ENCODE measurements at regions not wholly inside any gene's neighbourhood (a gene's known extent, or its start where the extent isn't known, plus 50 kb on each side); places are given as distances from the start of the nearest gene placed in this dataset.

DNA sequence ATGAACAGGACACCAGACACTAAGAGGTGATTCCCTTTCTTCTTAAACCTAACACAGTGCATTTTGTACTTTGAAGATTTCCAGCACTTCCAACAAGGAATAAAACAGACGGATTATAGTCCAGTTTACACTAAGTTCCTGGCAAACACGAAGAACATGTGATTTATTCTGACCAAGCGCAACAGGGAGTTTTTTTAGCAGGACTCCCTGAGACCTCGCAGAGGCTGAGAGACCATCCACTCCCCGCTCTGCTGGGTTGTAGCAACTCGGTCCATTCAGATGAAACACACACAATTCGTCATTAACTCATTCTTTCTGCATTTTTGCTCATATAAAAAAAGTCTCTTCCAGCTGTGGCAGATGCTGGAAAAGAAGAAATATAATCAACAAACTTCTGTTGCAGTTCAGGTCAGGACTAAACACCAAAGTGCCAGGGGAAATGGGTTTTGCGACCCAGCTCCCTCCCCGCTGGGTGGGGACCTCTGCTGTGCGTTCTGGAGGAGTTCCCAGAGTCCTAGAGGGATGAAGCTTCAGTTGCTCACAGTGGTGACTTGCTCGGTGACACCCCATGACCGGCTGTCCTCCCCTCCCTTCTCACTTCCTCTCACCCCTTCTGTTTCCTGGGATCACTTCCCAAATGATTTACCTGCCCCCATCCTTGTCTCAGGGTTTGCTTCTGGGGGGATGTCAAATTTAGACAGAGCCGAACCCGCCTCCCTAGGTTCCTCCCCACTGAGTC lies 52.5 kb downstream of the KCNF1 start:
- DNase-seq = no peak

DNA sequence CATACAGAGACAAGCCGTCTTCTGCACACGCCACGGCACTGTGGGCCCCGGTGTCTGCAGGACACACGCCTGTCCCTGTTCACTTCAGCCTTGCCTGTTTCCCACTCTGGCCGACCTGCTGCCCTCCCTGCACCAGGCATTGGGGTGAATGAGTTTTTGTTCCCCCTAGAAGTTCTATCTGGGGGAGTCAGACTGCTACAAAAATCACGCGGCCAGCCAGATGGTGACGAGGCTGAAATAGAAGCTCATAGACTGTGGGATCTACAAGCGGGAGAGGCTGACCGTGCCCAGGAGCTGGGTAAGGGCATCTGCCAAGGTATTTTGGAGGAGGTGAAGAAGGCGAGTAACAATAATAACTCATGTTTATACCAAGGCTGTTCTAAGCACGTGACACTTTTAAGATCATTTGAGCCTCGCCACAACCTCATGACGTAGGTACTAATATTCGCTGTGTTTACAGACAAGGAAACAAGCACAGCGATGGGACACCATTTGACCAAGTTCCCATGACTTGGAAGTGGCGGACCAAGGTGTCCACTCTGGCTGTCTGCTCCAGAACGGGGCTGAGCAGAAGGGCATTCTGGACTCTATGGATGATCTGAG lies 53.6 kb downstream of the KCNF1 start:
- no peak for DNase-seq

GRCh38 chr2:10966056-10966455 lies 54.3 kb downstream of the KCNF1 start:
- no peak for DNase-seq

DNA sequence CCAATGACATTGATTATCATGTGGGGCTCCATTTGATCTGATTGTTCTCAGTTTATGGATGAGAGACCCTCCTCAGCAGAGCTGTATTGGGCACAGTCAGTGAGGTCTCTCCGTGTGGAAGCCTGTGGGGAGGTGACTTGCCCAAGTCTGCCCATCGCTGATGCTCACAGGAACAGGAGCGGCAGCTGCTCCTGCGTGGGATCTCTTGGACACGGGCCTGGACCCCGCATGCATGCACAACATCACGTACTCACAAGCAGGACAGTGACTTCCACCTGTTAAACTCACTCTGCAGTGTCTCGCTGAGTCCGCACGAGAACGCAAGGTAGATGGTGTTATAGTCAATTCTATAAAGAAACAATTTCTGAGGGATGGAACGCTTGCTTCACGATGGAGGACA lies 55.0 kb downstream of the KCNF1 start:
- no peak for DNase-seq

GRCh38 chr2:10968176-10968575 lies 56.4 kb downstream of the KCNF1 start:
- DNase-seq = no peak

GRCh38 chr2:10970666-10971065 lies 58.9 kb downstream of the KCNF1 start:
- DNase-seq = no peak

GRCh38 chr2:10971161-10971887 lies 59.6 kb downstream of the KCNF1 start:
- no peak for DNase-seq

DNA sequence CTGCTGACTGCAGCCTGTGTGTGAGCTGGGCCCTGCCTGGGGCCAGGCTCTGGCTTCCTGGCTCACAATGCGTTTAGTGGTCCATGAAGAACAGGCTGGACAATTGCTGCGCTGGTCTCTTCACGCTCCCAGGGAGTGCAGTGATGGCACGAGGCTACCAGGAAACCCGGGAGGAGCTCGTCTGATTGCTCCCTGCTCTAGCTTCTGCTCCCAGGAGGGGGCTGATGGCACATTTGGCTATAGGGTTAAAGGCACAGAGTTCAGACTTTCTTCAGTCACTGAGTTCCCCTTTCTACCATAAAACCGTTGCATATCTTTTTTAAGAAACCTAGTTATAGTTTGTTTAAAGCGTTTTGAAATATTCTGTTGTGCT lies 60.1 kb downstream of the KCNF1 start:
- DNase-seq = no peak

- no peak for DNase-seq
These were observed 61.1 kb downstream of the KCNF1 start for GRCh38 chr2:10972683-10973433.

DNA sequence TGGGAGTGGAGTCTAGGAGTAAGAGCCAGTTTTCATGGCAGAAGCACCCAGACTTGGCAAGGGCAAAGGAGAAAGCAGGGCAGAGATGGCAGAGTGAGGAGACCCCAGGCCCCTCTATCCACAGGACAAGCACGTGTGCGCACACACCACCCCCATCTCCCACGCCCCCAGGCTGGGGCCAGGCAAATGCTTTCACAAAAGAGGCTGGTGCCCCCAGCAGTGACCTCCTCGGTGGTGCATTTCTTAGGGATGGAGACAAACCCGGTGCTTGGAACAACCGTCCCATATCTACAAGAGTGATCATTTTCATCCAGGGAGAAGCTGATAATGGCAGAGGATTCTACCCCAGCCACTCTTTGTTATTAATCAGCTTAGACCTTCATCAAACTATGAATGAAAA lies 62.0 kb downstream of the KCNF1 start:
- DNase-seq = no peak

DNA sequence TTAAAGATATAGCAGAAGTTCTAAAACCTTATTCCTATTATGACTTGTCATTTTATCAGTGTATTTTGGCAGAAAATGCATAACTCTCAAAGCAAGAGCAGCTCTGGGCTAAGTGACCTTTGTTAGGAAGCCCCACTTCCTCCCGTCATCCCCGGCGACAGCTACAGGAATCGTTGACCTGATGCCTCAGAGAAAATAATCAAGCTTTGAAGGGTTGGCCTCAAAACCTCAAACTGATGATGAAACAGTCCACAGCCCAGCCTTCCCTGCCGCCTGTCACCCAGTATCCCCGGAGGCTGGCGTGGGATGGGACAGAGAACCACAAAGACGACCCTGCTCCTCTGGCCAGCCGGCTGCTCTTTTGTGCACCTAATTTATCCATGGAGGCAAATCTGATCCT lies 65.3 kb downstream of the KCNF1 start:
- no peak for DNase-seq

- no peak for DNase-seq
These were observed 65.9 kb downstream of the KCNF1 start for GRCh38 chr2:10977621-10978020.

DNA sequence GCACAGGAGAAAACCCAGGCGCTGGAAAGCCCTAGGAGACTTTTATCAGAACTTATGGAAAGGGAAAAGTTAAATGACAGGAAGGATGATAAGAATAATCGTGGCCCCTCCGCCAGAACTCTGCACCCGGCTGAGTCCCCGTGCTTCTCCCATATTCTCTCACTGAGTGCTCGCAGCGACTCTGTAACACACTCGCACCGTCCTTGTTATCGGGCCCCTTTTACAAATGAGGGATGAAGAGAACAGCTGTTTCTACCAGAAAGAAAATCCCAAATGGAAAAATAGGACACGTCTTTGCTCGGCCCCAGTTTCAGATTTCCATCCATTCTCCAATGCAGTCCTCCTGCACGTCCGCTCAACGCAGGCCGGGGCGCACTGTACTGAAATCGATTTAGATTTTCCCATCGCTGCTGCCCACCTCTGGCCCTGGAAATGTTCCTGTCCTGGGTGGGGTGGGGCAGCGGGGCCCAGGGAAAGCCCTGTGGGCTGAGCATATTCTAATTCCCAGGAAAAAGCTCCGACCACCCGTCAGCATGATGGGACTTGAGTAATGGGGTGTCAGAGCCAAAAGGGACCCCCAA lies 66.4 kb downstream of the KCNF1 start:
- no peak for DNase-seq

GRCh38 chr2:10980071-10980470 lies 68.3 kb downstream of the KCNF1 start:
- DNase-seq = no peak

DNA sequence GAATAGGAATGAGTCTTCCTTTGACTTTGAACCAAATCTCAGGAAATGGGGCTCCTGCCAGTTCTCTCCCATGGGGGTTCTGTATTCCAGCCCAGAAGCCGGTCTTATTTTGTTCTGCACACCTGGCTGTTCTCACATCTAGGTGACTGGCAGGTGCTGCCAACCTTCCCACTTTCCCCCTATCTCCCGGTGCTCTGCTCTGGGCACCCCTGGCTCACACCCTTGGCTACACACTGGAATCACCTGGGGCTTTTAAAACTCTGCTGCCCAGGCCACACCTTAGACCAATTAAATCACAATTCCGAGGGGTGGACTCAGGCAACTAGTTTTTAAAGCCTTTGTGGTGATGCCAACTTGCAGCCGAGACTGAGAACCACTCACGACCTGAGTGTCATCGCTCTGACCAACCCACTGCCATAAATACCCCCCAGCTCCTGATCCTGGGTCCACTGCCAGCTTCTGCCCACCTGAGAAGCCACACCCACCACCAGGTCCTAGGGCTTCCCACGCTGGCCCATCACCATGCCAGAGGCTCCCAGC lies 69.2 kb downstream of the KCNF1 start:
- DNase-seq = no peak

DNA sequence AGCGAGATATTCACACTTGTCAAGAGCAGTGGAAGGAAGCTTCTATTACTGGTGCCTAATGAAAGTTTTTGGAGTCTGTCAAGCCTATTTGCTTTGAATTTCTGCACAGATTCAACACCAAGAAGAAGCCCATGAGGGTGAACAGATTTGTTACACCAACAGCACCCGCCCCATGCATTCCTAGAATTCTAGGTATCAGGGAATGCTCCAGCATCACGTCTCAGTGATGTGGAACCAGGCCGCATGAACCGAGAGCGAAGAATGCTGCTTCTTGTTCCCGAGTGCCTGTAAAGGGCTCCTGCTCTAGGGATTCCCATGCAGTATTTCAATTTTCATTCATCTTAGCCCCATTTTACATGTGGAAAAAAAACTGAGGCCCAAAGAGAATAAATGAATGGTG lies 69.7 kb downstream of the KCNF1 start:
- no peak for DNase-seq

DNA sequence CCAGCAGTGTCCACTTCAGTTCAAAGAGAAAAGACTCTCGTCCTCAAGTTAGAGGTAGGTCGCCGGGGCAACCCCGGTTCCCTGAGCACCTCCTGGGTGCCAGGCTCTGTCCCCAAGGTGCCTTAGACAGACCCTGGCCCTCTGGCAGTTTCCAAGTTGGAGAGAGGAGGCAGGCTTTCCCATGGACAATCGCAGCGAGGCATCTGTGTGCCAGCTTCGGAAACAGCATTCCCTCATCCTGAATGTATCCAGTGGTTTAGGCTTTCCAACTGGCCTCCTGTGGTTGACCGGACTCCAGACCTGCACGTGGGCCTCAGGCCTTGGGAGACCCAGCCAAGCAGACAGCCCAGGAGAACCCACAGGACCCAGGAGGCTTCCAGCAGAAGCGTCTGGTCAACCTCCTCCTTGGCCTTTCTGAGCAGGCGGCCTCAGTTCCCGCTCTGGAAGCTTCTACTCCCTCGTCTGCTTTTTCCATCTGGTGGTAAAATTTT lies 70.3 kb downstream of the KCNF1 start:
- no peak for DNase-seq

DNA sequence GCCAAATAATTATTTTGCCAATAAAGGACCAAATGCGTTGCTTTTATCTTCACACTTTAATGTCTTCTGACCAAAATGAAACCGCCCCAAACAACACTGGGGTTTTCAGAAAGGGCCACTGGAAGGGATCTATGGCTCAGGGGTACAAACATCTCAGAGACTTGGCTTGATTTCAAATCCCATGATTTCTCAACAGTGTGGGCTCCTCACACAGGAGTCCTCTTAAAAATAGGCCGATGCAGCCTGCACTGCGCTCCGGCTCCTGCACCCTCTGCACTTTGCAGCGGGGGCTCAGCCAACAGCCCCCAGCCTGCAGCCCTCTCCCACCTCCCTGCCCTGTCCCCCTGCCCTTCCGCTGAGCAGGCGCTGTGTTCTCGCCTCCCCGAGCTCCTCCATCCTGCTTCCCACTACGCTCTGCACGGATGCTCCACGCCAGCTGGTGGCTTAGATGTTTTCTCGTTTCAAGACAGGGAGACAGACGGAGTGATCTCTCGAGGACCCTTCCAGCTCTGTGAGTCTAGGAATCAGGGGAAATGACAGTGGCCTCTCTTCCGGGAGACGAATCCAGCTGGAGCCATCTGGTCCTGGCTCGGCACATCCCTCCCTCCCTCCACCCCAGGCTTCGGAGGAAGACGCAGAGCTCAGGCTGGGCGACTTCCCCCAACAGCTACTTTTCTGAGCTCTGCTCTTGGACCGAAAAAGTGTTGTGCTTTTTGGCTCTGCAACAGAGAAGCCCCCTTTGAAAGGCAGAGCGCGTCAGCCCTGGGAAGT lies 71.4 kb downstream of the KCNF1 start:
- DNase-seq = no peak

GRCh38 chr2:10983711-10984110 lies 72.0 kb downstream of the KCNF1 start:
- DNase-seq = no peak

DNA sequence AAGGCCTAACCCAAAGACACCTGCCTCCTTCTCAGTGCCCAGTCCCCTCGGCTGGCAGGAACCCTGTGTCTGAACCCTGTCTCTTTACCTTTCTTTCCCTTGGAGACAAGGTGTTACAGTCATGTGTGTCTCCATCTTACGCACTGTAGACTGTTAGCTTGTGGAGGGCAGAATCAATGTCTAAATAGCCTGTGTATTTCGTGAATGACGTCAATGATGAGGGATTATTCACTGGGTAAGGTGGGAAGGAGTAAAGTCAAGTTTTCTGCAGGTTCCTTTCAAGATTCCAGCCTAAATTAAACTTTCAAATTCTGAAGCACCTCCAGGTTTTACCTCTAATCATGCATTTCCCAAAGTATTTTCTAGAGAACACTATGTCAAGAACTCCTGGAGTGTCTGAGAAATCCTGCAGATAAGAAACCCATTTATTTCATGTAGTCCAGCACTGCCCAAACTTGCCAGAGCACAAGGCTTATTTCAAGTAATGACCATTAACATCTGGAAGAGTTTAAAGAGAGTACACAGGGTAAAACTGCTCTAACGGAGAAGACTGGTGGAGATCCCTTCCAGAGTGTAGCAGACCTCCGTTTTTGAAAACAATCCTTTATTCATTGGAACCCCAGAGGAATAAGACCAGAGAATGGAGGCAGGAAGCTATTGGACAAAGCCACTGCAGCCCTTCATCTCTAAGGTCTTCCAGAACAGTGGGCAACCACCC lies 72.8 kb downstream of the KCNF1 start:
- DNase-seq = no peak

- DNase-seq = no peak
These were observed 73.5 kb downstream of the KCNF1 start for GRCh38 chr2:10985260-10985659.

Measured in CD4-positive, alpha-beta T cell treated with Interferon gamma for 1 hour (primary cell).